T-cell (primary cell): ENCODE measurements at regions not wholly inside any gene's neighbourhood (a gene's known extent, or its start where the extent isn't known, plus 50 kb on each side); places are given as distances from the start of the nearest gene placed in this dataset.
"Not testable (repeated sequence)": the region's sequence is repeated elsewhere in the genome, so short reads cannot be mapped to it uniquely, and the experiment has no call there.

Experiments
- ATAC-seq, 4 experiments: fragments of 200-7000 bp in 3 of 4; fragments of 150-1000 bp in 1 of 4; cut with Tn5 transposase; replicated peaks in 1 of 4; 1 replicate in 3 of 4; 2 replicates in 1 of 4; pipeline ENCODE4 v1.10.0; 2021; ENCODE audit warnings: moderate library complexity in 3 of 4, mild to moderate bottlenecking in 2 of 4, moderate number of reproducible peaks in 1 of 4
- CTCF ChIA-PET, 2 donors: fragments of 300-600 bp; sonication (Branson Sonifier 250); formaldehyde crosslinking; loops; one replicate each; lab custom pipeline; 2022; ENCODE audit warnings: antibody characterized with exemption in 2 of 2; lab: Charles Lee
- POLR2A ChIA-PET, 2 donors: fragments of 300-600 bp; sonication (Branson Sonifier 250); formaldehyde crosslinking; loops; one replicate each; lab custom pipeline; 2022; ENCODE audit warnings: antibody characterized with exemption in 2 of 2; lab: Charles Lee
- DNase-seq, 35 experiments: peaks; one replicate each; pipeline versions ENCODE4 v3.0.0 to v3.0.0-alpha.2; 2013 to 2023
- H3K27ac ChIP-seq: one replicate; pipeline ENCODE4 v1.5.1; 2013; ENCODE audit warnings: low read length
- H3K27me3 ChIP-seq, 2 experiments: replicated peaks in 1 of 2; 1 replicate in 1 of 2; 2 replicates in 1 of 2; pipeline versions ENCODE4 v1.6.1 to v1.7.0; 2013; ENCODE audit warnings: low read length in 1 of 2, mixed read lengths in 1 of 2; ENCODE audit not compliant: control insufficient read depth in 2 of 2, insufficient read depth in 2 of 2; ENCODE audit errors: extremely low read depth in 1 of 2
- H3K36me3 ChIP-seq, 2 donors: 1 replicate in 1 of 2; 2 replicates in 1 of 2; pipeline versions ENCODE4 v1.6.1 to v1.7.0; 2013; ENCODE audit warnings: low read length in 1 of 2; ENCODE audit not compliant: control insufficient read depth in 2 of 2, insufficient read depth in 1 of 2; ENCODE audit errors: extremely low read depth in 1 of 2
- H3K4me1 ChIP-seq, 2 experiments: 1 replicate in 1 of 2; 2 replicates in 1 of 2; pipeline versions ENCODE4 v1.6.1 to v1.7.0; 2013; ENCODE audit warnings: low read length in 2 of 2, mixed read lengths in 1 of 2; ENCODE audit not compliant: insufficient read depth in 2 of 2, control insufficient read depth in 1 of 2; ENCODE audit errors: extremely low read depth in 1 of 2
- H3K4me3 ChIP-seq, 2 donors: 1 replicate in 1 of 2; 2 replicates in 1 of 2; pipeline versions ENCODE4 v1.5.1 to v1.7.0; 2013; ENCODE audit warnings: mild to moderate bottlenecking in 2 of 2, low read length in 1 of 2, moderate library complexity in 1 of 2; ENCODE audit not compliant: control insufficient read depth in 1 of 2; ENCODE audit errors: extremely low read depth in 1 of 2
- H3K9me3 ChIP-seq: 2 replicates; pipeline ENCODE4 v1.7.0; 2013
- H3K27ac Mint-ChIP-seq, 2 donors: one replicate each; pipeline ENCODE4 v1.8.0; 2020 to 2021; ENCODE audit warnings: mild to moderate bottlenecking in 2 of 2, mixed read lengths in 2 of 2
- H3K27me3 Mint-ChIP-seq, 2 donors: one replicate each; pipeline ENCODE4 v1.8.0; 2021 to 2022; ENCODE audit warnings: mixed read lengths in 2 of 2
- H3K36me3 Mint-ChIP-seq: one replicate; pipeline ENCODE4 v1.8.0; 2021; ENCODE audit warnings: mixed read lengths
- H3K4me1 Mint-ChIP-seq, 3 donors: one replicate each; pipeline ENCODE4 v1.8.0; 2020 to 2022; ENCODE audit warnings: mixed read lengths in 3 of 3, mild to moderate bottlenecking in 1 of 3
- H3K4me3 Mint-ChIP-seq, 3 donors: one replicate each; pipeline ENCODE4 v1.8.0; 2020 to 2022; ENCODE audit warnings: mild to moderate bottlenecking in 3 of 3, mixed read lengths in 3 of 3, moderate library complexity in 3 of 3
- H3K9me3 Mint-ChIP-seq, 3 donors: one replicate each; pipeline ENCODE4 v1.8.0; 2020 to 2022; ENCODE audit warnings: mixed read lengths in 3 of 3
- WGBS: methylation state at CpG from one replicate; pipeline ENCODE4 v1.1.5; 2013; ENCODE audit warnings: missing lambda C conversion rate; ENCODE audit not compliant: insufficient coverage; 5-methylcytosine and 5-hydroxymethylcytosine counted together

- Mint-ChIP-seq H3K27ac (no peak overlapping the region), H3K9me3 (peaks cover 6 to 13% (median 10%) of the 10 kb centered on the region in 3 donors), H3K27me3 (no peaks in the 10 kb centered on the region), H3K4me3 (no peak overlapping the region), H3K4me1 (no peaks in the 10 kb centered on the region), H3K36me3 (no peaks in the 10 kb centered on the region)
- POLR2A ChIA-PET, result no interaction called here
- no peak for ATAC-seq
- no peak for DNase-seq
- Histone ChIP-seq H3K9me3 (no peaks in the 10 kb centered on the region), H3K36me3 (no peaks in the 10 kb centered on the region), H3K27ac (no peak overlapping the region), H3K4me3 (no peak overlapping the region), H3K4me1 (no peaks in the 10 kb centered on the region), H3K27me3 (no peaks in the 10 kb centered on the region)
- 86% methylated on average over 1 of the region's 4 CpGs for WGBS
- CTCF ChIA-PET, result no interaction called here
Measured at GRCh38 chr3:22016197-22016596, 265.2 kb upstream of the ZNF385D start.

- H3K4me3 Mint-ChIP-seq, POLR2A ChIA-PET, H3K27ac Mint-ChIP-seq, DNase-seq, CTCF ChIA-PET, ATAC-seq, H3K36me3 ChIP-seq, H3K4me1 Mint-ChIP-seq, H3K27me3 ChIP-seq, H3K27ac ChIP-seq, H3K4me3 ChIP-seq, H3K4me1 ChIP-seq, H3K27me3 Mint-ChIP-seq, H3K36me3 Mint-ChIP-seq, H3K9me3 ChIP-seq: not testable (repeated sequence)
- H3K9me3 Mint-ChIP-seq, result peaks cover 9 to 12% (median 10%) of the 10 kb centered on the region in 3 donors
- 89% methylated on average over 5 of the region's 5 CpGs for WGBS
Measured at GRCh38 chr3:22024638-22025037, 273.6 kb upstream of the ZNF385D start.

GRCh38 chr3:22029480-22029879 lies 278.5 kb upstream of the ZNF385D start:
- no peak overlapping the region for H3K4me3 ChIP-seq
- H3K27me3 ChIP-seq, result no peaks in the 10 kb centered on the region
- ChIA-PET POLR2A (no interaction called here), CTCF (no interaction called here)
- H3K36me3 ChIP-seq, result no peaks in the 10 kb centered on the region
- Mint-ChIP-seq H3K27ac (no peak overlapping the region), H3K36me3 (no peaks in the 10 kb centered on the region), H3K9me3 (peaks cover 7 to 17% (median 9%) of the 10 kb centered on the region in 3 donors), H3K27me3 (no peaks in the 10 kb centered on the region), H3K4me1 (no peaks in the 10 kb centered on the region), H3K4me3 (no peak overlapping the region)
- H3K27ac ChIP-seq, result no peak overlapping the region
- H3K9me3 ChIP-seq, result no peaks in the 10 kb centered on the region
- H3K4me1 ChIP-seq, result no peaks in the 10 kb centered on the region
- DNase-seq (no peak), ATAC-seq (no peak)
- WGBS, result 83% methylated on average over 2 of the region's 4 CpGs

- Mint-ChIP-seq H3K27me3 (no peaks in the 10 kb centered on the region), H3K36me3 (no peaks in the 10 kb centered on the region), H3K4me3 (no peak overlapping the region), H3K27ac (no peak overlapping the region), H3K4me1 (no peaks in the 10 kb centered on the region), H3K9me3 (peaks cover 4 to 19% (median 14%) of the 10 kb centered on the region in 3 donors)
- POLR2A ChIA-PET, result no interaction called here
- Histone ChIP-seq H3K4me3 (no peak overlapping the region), H3K27me3 (no peaks in the 10 kb centered on the region), H3K36me3 (no peaks in the 10 kb centered on the region), H3K27ac (no peak overlapping the region), H3K9me3 (no peaks in the 10 kb centered on the region), H3K4me1 (no peaks in the 10 kb centered on the region)
- CTCF ChIA-PET, result no interaction called here
- DNase-seq, result no peak
- ATAC-seq, result no peak
Measured at GRCh38 chr3:22039161-22039560, 288.2 kb upstream of the ZNF385D start.

- ATAC-seq, result no peak
Measured at GRCh38 chr3:22040150-22040549, 289.1 kb upstream of the ZNF385D start.

GRCh38 chr3:22045882-22046281 lies 294.9 kb upstream of the ZNF385D start:
- Mint-ChIP-seq H3K36me3 (no peaks in the 10 kb centered on the region), H3K4me3 (no peak overlapping the region), H3K27ac (no peak overlapping the region), H3K4me1 (no peaks in the 10 kb centered on the region), H3K27me3 (no peaks in the 10 kb centered on the region), H3K9me3 (peaks cover 7 to 20% (median 18%) of the 10 kb centered on the region in 3 donors)
- Histone ChIP-seq H3K4me1 (no peaks in the 10 kb centered on the region), H3K4me3 (no peak overlapping the region), H3K9me3 (no peaks in the 10 kb centered on the region), H3K27me3 (no peaks in the 10 kb centered on the region), H3K27ac (no peak overlapping the region), H3K36me3 (no peaks in the 10 kb centered on the region)
- ChIA-PET POLR2A (no interaction called here), CTCF (no interaction called here)
- whole genome bisulfite sequencing, result 80% methylated on average over 1 of the region's 1 CpG
- ATAC-seq (no peak), DNase-seq (no peak)

More at GRCh38 chr3:22040150-22040549, 289.1 kb upstream of the ZNF385D start:
- Histone ChIP-seq H3K27ac (no peak overlapping the region), H3K4me3 (no peak overlapping the region), H3K4me1 (no peaks in the 10 kb centered on the region), H3K27me3 (no peaks in the 10 kb centered on the region), H3K9me3 (no peaks in the 10 kb centered on the region), H3K36me3 (no peaks in the 10 kb centered on the region)
- no peaks in the 10 kb centered on the region for H3K36me3 Mint-ChIP-seq
- no peaks in the 10 kb centered on the region for H3K27me3 Mint-ChIP-seq
- ChIA-PET CTCF (no interaction called here), POLR2A (no interaction called here)
- WGBS, result no CpG with 5 or more reads among the region's 1 CpG
- H3K4me1 Mint-ChIP-seq, result no peaks in the 10 kb centered on the region
- H3K9me3 Mint-ChIP-seq, result peaks cover 7 to 23% (median 14%) of the 10 kb centered on the region in 3 donors
- DNase-seq, result no peak
- no peak overlapping the region for H3K27ac Mint-ChIP-seq
- H3K4me3 Mint-ChIP-seq, result no peak overlapping the region

- Mint-ChIP-seq H3K4me1 (no peaks in the 10 kb centered on the region), H3K27me3 (no peaks in the 10 kb centered on the region), H3K27ac (no peak overlapping the region), H3K9me3 (peaks cover 5 to 12% (median 6%) of the 10 kb centered on the region in 3 donors), H3K36me3 (no peaks in the 10 kb centered on the region), H3K4me3 (no peak overlapping the region)
- Histone ChIP-seq H3K27ac (no peak overlapping the region), H3K4me3 (no peak overlapping the region), H3K27me3 (no peaks in the 10 kb centered on the region), H3K36me3 (no peaks in the 10 kb centered on the region), H3K4me1 (no peaks in the 10 kb centered on the region), H3K9me3 (no peaks in the 10 kb centered on the region)
- POLR2A ChIA-PET, result no interaction called here
- CTCF ChIA-PET, result no interaction called here
- 82% methylated on average over 3 of the region's 3 CpGs for WGBS
- ATAC-seq (no peak), DNase-seq (no peak)
Measured at GRCh38 chr3:22063500-22063899, 312.5 kb upstream of the ZNF385D start.
